ENCODE measurements at regions not wholly inside any gene's neighbourhood (a gene's known extent, or its start where the extent isn't known, plus 50 kb on each side); places are given as distances from the start of the nearest gene placed in this dataset.

DNA sequence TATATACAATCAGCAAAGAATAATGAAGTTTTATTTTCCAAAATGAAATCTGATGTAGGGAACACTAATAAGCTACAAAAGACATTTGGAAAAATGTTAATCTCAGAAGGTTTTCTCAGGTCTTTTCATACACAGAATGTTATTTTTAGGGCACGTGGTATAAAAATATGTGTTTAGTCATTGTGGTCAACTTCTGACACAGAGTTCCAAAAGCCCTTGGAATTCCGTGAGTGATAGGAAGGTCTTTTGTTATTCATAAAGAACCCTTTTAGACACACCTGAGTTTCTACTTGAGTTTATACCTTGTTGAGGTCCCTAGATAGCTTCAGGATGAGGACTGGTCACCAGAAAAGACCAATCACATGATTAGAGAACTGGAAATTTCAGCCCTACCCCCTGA is 277.6 kb upstream of the NCAM2 start:
- no peak for FAIRE-seq

DNA sequence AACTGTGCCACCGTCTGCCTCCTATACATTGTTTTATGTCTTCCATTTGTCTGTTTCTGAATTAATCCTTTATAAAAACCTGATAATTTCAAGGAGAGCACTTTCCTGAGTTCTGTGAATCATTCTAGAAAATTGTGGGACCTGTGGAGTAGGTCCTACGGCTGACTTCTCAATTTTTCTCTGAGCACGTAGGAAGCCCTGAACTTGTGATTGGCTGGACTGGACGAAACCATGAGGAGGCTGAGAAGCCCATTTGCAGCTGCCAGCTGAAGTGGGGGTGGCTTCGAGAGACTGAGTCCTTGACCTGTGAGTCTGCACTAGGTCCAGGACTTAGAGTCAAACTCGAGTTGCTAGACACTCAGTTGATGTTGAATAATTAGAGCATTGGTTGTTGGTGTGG is 277.1 kb upstream of the NCAM2 start:
- no peak for FAIRE-seq

- no peak for FAIRE-seq
Measured at GRCh38 chr21:20728691-20729090, 269.5 kb upstream of the NCAM2 start.

GRCh38 chr21:20729376-20729775 is 268.8 kb upstream of the NCAM2 start:
- FAIRE-seq = no peak

GRCh38 chr21:20730441-20730840 is 267.8 kb upstream of the NCAM2 start:
- no peak for FAIRE-seq

DNA sequence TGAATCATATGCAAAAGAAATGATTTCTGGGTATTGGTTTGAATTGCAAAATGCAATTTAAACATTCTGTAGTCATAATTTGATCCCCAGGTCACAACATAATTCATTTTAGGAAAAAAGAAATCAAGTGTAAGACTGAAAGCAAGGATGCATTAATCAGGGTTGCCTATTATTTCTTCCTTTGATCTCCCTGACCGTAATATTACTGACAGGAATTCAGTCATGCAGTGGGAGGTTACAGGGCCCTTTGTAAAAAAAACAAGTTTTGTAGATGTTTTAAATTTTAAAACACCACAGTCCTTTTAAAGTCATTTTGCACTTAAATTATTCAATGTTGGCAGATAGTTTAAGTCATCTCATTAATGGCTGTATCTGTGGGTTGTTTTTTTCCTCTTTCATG is 263.0 kb upstream of the NCAM2 start:
- no peak for FAIRE-seq

GRCh38 chr21:20737227-20737913 is 260.8 kb upstream of the NCAM2 start:
- no peak for FAIRE-seq

DNA sequence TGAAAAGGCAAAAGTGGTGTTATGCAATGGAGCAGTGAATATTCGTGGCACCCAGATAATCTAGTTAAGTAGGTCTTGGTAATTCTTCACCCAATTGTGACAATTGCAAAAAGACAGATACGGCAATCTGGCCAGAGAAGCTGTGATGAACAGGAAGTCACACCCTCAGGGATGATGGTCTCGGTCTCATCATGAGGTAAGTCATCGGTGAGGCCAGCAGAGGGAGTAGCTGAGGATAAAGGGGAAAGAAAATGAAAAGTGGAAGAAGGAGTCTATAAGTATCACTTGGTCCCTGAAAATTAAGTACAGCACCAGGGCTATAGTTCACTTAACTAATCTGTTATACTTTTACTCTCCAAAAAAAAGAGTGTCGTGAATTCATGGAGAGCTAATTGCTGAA is 258.8 kb upstream of the NCAM2 start:
- FAIRE-seq = no peak

DNA sequence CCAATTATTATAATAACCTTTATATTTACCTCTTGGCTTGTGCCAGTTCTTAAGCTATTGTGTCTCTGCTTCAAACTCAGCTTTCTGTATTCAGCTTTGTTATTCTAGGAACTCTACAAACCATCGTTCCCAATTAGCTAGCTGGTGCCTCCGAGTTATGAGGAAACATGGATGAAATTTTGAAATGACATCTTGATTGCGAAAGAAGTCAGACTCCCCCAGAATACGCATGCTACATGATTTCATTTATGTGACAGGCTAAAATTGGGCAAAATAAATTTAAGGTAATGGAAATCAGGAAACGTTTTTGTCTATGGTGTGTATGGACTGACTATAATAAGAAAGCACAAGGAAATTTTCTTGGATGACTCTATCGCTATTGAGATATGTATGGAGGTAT is 256.8 kb upstream of the NCAM2 start:
- no peak for FAIRE-seq

DNA sequence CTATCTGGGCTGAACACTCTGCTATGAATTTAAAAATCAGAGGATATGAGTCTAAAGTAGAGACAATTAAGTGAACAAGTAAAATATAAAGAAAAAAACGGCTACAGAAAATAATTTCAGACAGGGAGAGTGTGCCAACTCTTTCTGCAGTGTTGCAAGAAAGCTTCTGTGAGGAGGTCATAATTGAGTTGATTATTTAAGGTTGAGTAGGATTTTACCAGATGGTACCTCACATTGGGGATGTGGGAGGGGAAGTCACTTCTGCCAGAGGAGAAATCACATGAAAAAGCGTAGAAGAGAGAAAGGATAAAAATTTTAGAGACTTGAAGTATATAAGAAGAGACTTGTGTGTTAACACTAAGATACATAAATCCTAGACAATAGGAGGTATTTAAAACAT is 238.0 kb upstream of the NCAM2 start:
- FAIRE-seq = no peak

- FAIRE-seq = no peak
Measured at GRCh38 chr21:20774737-20775136, 223.5 kb upstream of the NCAM2 start.

DNA sequence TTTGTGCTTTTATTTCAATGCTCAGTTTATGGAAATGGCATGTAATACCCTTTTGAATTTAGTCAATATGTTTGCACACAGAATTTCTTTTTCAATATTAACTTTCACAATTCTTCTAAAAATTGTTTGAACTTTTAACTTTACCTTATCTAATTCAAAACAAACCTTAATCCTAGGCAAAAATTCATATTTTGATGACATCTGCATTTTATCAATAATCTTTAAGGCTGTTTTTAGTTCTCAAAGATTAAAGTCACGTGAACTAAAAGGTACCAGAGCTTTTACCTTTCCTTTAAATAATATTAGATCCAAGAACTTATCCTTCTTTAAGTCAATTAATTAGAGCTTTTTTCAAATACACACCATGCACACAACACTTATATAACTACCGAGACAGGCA is 218.9 kb upstream of the NCAM2 start:
- no peak for FAIRE-seq

- FAIRE-seq = no peak
Measured at GRCh38 chr21:20783611-20784010, 214.6 kb upstream of the NCAM2 start.

- no peak for FAIRE-seq
Measured at GRCh38 chr21:20789729-20790500, 208.3 kb upstream of the NCAM2 start.

DNA sequence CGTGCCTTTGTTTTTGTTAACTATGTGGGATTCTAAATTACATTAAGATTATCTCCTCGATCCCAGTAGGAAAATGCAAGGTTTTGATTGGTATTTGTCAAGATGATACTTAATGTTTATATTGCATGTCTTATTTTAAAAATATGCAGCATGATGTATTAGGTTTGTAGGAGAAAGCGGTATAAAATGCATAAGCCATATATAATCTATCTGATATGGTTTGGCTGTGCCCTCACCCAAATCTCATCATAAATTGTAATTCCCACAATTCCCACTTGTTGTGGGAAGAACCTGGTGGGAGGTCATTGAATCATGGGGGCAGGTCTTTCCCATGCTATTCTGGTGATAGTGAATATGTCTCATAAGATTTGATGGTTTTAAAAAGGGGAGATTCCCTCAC is 198.1 kb upstream of the NCAM2 start:
- no peak for FAIRE-seq

DNA sequence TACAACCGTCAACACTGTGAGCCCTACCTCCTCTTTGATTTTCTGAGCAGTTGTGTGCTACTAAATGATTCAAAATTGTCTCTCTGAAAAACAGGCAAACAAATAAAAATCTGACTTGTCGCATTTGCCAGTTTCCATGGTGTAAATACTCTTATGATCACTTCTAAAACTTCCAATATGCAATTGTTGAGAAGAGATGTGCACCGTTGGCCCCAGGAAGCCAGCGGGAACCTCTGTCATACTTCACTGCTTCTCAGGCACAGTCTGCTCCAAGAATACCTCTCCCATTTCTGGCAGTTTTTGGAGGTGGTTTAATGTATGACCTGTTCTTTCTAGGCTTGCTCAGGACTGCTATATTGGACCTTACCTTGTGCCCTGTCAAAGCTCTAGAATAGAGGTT is 196.0 kb upstream of the NCAM2 start:
- FAIRE-seq = no peak

- no peak for FAIRE-seq
Measured at GRCh38 chr21:20802631-20803260, 195.5 kb upstream of the NCAM2 start.

GRCh38 chr21:20811702-20812101 is 186.5 kb upstream of the NCAM2 start:
- no peak for FAIRE-seq

GRCh38 chr21:20814090-20814489 is 184.1 kb upstream of the NCAM2 start:
- FAIRE-seq = no peak

DNA sequence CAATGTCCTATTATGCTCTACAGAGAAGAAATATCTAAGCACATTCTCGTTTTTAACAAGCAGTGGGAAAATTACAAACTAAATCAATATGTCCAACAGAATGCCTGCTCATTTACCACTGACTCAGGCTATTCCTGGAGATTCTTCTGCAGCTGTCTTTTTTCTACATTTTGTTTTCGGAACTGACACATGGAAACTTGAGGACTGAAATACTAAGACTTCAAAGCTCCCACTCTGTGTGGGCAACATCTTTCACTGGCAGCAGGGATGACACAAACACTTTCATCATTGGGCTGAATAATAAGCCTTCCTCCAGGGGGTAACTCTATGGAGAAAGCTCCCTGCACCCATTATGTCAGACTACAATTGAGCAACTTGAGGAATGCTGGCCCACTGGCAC is 175.5 kb upstream of the NCAM2 start:
- FAIRE-seq = no peak

GRCh38 chr21:20852866-20853265 is 145.3 kb upstream of the NCAM2 start:
- FAIRE-seq = no peak

DNA sequence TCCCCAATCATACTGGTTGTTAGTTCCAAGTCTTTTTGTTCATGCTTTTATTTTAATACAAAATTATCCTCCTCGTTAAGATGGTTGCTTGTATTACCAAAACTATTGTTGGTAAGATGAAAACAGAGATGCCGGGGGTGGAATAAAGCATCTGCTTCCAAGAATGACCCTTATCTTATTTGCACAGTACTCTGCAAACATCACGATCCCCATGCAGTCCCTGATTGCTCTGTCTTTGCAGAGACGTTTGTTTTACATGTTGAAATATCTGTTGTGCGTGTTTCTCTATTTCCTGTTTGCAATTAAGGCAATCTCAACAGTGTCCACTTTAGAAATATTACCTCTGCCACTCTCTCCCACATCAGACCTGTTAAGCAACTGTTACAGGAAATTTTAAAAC is 141.3 kb upstream of the NCAM2 start:
- no peak for FAIRE-seq

DNA sequence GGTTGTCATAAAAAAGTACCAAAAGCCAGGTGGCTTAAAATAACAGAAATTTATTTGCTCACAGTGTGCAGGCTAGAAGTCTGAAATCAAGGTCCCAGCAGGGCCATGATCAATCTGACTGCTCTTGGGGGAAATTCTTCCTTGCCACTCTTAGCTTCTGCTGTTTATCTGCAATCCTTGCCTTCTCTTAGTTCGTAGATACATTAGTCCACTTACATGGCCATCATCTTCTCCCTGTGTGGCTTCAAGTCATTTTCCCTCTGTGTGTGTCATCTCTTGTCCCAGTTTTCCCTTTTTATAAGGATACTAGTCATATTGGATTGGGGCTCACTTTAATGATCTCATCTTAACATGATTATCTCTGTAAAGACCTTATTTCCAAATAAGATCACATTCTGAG is 124.0 kb upstream of the NCAM2 start:
- no peak for FAIRE-seq

- FAIRE-seq = no peak
Measured at GRCh38 chr21:20875742-20876141, 122.5 kb upstream of the NCAM2 start.
